ENCODE measurements at regions not wholly inside any gene's neighbourhood (a gene's known extent, or its start where the extent isn't known, plus 50 kb on each side); places are given as distances from the start of the nearest gene placed in this dataset.

- H3K27ac ChIP-seq = no peak overlapping the region
- DNase-seq = no peak
- H3K4me1 ChIP-seq = no peaks in the 10 kb centered on the region
- in situ Hi-C loops (cut with MboI; ENCODE audit: low pct_ligation_motif_present in 1 of 4, low pct_unique_long_range_greater_than_20kb in 1 of 4, low sequenced_read_pairs in 3 of 4) = no loop called here
- TF ChIP-seq POLR2A (IDR thresholded peaks at IDR 0.05) (no peak), EP300 (IDR thresholded peaks at IDR 0.05; ENCODE audit: low read depth) (no peak)
- intact Hi-C loops (cut with DNase I; ENCODE audit: low total_unique reads) = no loop called here
- WGBS, 2 donors (ENCODE audit: low coverage in 1 of 2) = 73 to 90% methylated on average over 2 to 4 of the region's 4 CpGs
- H3K27me3 ChIP-seq = no peaks in the 10 kb centered on the region
- H3K9me3 ChIP-seq = no peaks in the 10 kb centered on the region
- H3K36me3 ChIP-seq = no peaks in the 10 kb centered on the region
- no peak overlapping the region for H3K4me3 ChIP-seq
Observed at GRCh38 chr1:5189384-5189783, 535.0 kb downstream of the AJAP1 start.

GRCh38 chr1:5165762-5166161 is 511.4 kb downstream of the AJAP1 start:
- TF ChIP-seq POLR2A (IDR thresholded peaks at IDR 0.05) = no peak
- TF ChIP-seq EP300 (IDR thresholded peaks at IDR 0.05; ENCODE audit: low read depth) = no peak
- no peak for TF ChIP-seq CTCF (IDR thresholded peaks at IDR 0.05)
- no peak for TF ChIP-seq POLR2AphosphoS5 (IDR thresholded peaks at IDR 0.05)
- in situ Hi-C loops (cut with MboI; ENCODE audit: low pct_ligation_motif_present in 1 of 4, low pct_unique_long_range_greater_than_20kb in 1 of 4, low sequenced_read_pairs in 3 of 4) (no loop called here), intact Hi-C loops (cut with DNase I; ENCODE audit: low total_unique reads) (no loop called here)
- Histone ChIP-seq H3K4me1 (no peaks in the 10 kb centered on the region), H3K36me3 (no peaks in the 10 kb centered on the region), H3K27ac (no peak overlapping the region), H3K4me3 (no peak overlapping the region), H3K27me3 (no peaks in the 10 kb centered on the region), H3K9me3 (no peaks in the 10 kb centered on the region)
- 79 to 95% methylated on average over 4 to 8 of the region's 8 CpGs for WGBS, 2 donors (ENCODE audit: low coverage in 1 of 2)
- no peak for DNase-seq

- Histone ChIP-seq H3K4me3 (no peak overlapping the region), H3K4me1 (no peaks in the 10 kb centered on the region), H3K9me3 (no peaks in the 10 kb centered on the region), H3K27me3 (no peaks in the 10 kb centered on the region), H3K27ac (no peak overlapping the region), H3K36me3 (no peaks in the 10 kb centered on the region)
- no peak for DNase-seq
- no peak for TF ChIP-seq POLR2A (IDR thresholded peaks at IDR 0.05)
- TF ChIP-seq EP300 (IDR thresholded peaks at IDR 0.05; ENCODE audit: low read depth) = no peak
- no peak for TF ChIP-seq POLR2AphosphoS5 (IDR thresholded peaks at IDR 0.05)
- TF ChIP-seq CTCF (IDR thresholded peaks at IDR 0.05) = no peak
- intact Hi-C loops (cut with DNase I; ENCODE audit: low total_unique reads) = no loop called here
- in situ Hi-C loops (cut with MboI; ENCODE audit: low pct_ligation_motif_present in 1 of 4, low pct_unique_long_range_greater_than_20kb in 1 of 4, low sequenced_read_pairs in 3 of 4) = no loop called here
- 69% methylated on average over 4 to 5 of the region's 5 CpGs for WGBS, 2 donors (ENCODE audit: low coverage in 1 of 2)
Observed at GRCh38 chr1:5164158-5164557, 509.7 kb downstream of the AJAP1 start.

- in situ Hi-C loops (cut with MboI; ENCODE audit: low pct_ligation_motif_present in 1 of 4, low pct_unique_long_range_greater_than_20kb in 1 of 4, low sequenced_read_pairs in 3 of 4) (no loop called here), intact Hi-C loops (cut with DNase I; ENCODE audit: low total_unique reads) (no loop called here)
- H3K4me1 ChIP-seq = no peaks in the 10 kb centered on the region
- no peak overlapping the region for H3K4me3 ChIP-seq
- H3K36me3 ChIP-seq = no peaks in the 10 kb centered on the region
- DNase-seq = no peak
- no peaks in the 10 kb centered on the region for H3K9me3 ChIP-seq
- H3K27ac ChIP-seq = no peak overlapping the region
- TF ChIP-seq POLR2AphosphoS5 (IDR thresholded peaks at IDR 0.05) = no peak
- no peaks in the 10 kb centered on the region for H3K27me3 ChIP-seq
- 58 to 67% methylated on average over 1 to 4 of the region's 4 CpGs for WGBS, 2 donors (ENCODE audit: low coverage in 1 of 2)
Observed at GRCh38 chr1:5161372-5161771, 507.0 kb downstream of the AJAP1 start.

GRCh38 chr1:5157175-5157574 is 502.8 kb downstream of the AJAP1 start:
- no peaks in the 10 kb centered on the region for H3K27me3 ChIP-seq
- WGBS, 2 donors (ENCODE audit: low coverage in 1 of 2) = 59 to 64% methylated on average over 2 to 4 of the region's 4 CpGs
- in situ Hi-C loops (cut with MboI; ENCODE audit: low pct_ligation_motif_present in 1 of 4, low pct_unique_long_range_greater_than_20kb in 1 of 4, low sequenced_read_pairs in 3 of 4) = no loop called here
- no peak overlapping the region for H3K27ac ChIP-seq
- TF ChIP-seq EP300 (IDR thresholded peaks at IDR 0.05; ENCODE audit: low read depth) (no peak), POLR2A (IDR thresholded peaks at IDR 0.05) (no peak), CTCF (IDR thresholded peaks at IDR 0.05) (no peak), POLR2AphosphoS5 (IDR thresholded peaks at IDR 0.05) (no peak)
- no peak for DNase-seq
- H3K4me1 ChIP-seq = no peaks in the 10 kb centered on the region
- intact Hi-C loops (cut with DNase I; ENCODE audit: low total_unique reads) = no loop called here
- no peaks in the 10 kb centered on the region for H3K36me3 ChIP-seq
- H3K4me3 ChIP-seq = no peak overlapping the region
- H3K9me3 ChIP-seq = no peaks in the 10 kb centered on the region
